K562 (cell line): ENCODE measurements at regions not wholly inside any gene's neighbourhood (a gene's known extent, or its start where the extent isn't known, plus 50 kb on each side); places are given as distances from the start of the nearest gene placed in this dataset.

Experiments used
- ATAC-seq: fragments of 200-7000 bp; cut with Tn5 transposase; 3 replicates; pipeline ENCODE4 v1.9.1; 2020; ENCODE audit warnings: moderate library complexity
- BruUV-seq: library from RNA; stranded (reverse); fragments of 400-500 nt; replicated peaks from 2 replicates; lab custom pipeline; 2021; lab: Mats Ljungman, UMichigan
- CTCF ChIA-PET: fragments of 300-600 bp; formaldehyde crosslinking; extraction: SDS; loops from one replicate; lab custom pipeline; 2021; ENCODE audit warnings: low intra/inter-chr PET ratio; lab: Yijun Ruan, JAX
- POLR2A ChIA-PET: fragments of 300-600, 350-650 bp; sonication (Branson Sonifier 250); formaldehyde crosslinking; extraction: SDS; loops from one replicate; lab custom pipeline; 2021; ENCODE audit warnings: antibody characterized with exemption, inconsistent platforms; lab: Yijun Ruan, JAX
- DNase-seq, 4 experiments: peaks; one replicate each; pipeline versions ENCODE4 v3.0.0 to v3.0.0-alpha.2; 2011 to 2018; ENCODE audit warnings: low spot score in 3 of 4, mixed read lengths in 3 of 4; ENCODE audit errors: extremely low read depth in 1 of 4
- FAIRE-seq: peaks from 2 replicates; lab custom pipeline; 2011; peaks lifted over from hg19 to GRCh38; lab: Jason Lieb, UNC
- H2AFZ ChIP-seq: 2 replicates; pipeline ENCODE4 v1.6.0; 2011; ENCODE audit warnings: low read depth, low read length, control low read depth, inconsistent platforms
- H3K27ac ChIP-seq: fragments of 200-600 bp; 3 replicates; pipeline ENCODE4 v1.8.0; 2011; ENCODE audit warnings: low read depth, mild to moderate bottlenecking, control low read depth, inconsistent platforms, low read length, moderate library complexity, mixed read lengths; ENCODE audit errors: extremely low read depth
- H3K27me3 ChIP-seq, 2 experiments: fragments of 300-600 bp in 1 of 2; 2 replicates in 1 of 2; 3 replicates in 1 of 2; pipeline versions ENCODE4 v1.6.0 to v1.8.0; 2011; ENCODE audit warnings: inconsistent platforms in 2 of 2, low read length in 2 of 2, mild to moderate bottlenecking in 1 of 2, mixed read lengths in 1 of 2, moderate library complexity in 1 of 2; ENCODE audit not compliant: control insufficient read depth in 2 of 2, insufficient read depth in 2 of 2
- H3K36me3 ChIP-seq: fragments of 300-600 bp; 3 replicates; pipeline ENCODE4 v1.8.0; 2011; ENCODE audit warnings: mild to moderate bottlenecking, low read length, inconsistent platforms; ENCODE audit not compliant: control insufficient read depth, insufficient read depth
- H3K4me1 ChIP-seq, 2 experiments: fragments of 200-600 bp in 1 of 2; replicated peaks in 1 of 2; 2 replicates in 1 of 2; 3 replicates in 1 of 2; pipeline versions ENCODE4 v1.5.1 to v1.8.0; 2011; ENCODE audit warnings: inconsistent platforms in 2 of 2, low read length in 2 of 2, mild to moderate bottlenecking in 1 of 2, mixed read lengths in 1 of 2, moderate library complexity in 1 of 2; ENCODE audit not compliant: control insufficient read depth in 2 of 2, insufficient read depth in 2 of 2
- H3K4me2 ChIP-seq: 2 replicates; pipeline ENCODE4 v1.6.1; 2011; ENCODE audit warnings: low read length, control low read depth, inconsistent platforms, mixed read lengths; ENCODE audit not compliant: insufficient read depth
- H3K4me3 ChIP-seq: fragments of 200-600 bp; sonication (generic), shearing (Covaris generic); 2 replicates; pipeline ENCODE4 v1.5.1; 2016; ENCODE audit warnings: control low read depth, inconsistent platforms
- H3K79me2 ChIP-seq: fragments of 200-600 bp; 3 replicates; pipeline ENCODE4 v1.8.0; 2011; ENCODE audit warnings: low read length, inconsistent platforms; ENCODE audit not compliant: control insufficient read depth, insufficient read depth
- H3K9ac ChIP-seq, 2 experiments: 2 replicates each; pipeline versions ENCODE4 v1.6.0 to v1.6.1; 2011; ENCODE audit warnings: low read depth in 2 of 2, low read length in 2 of 2, control low read depth in 1 of 2, inconsistent platforms in 1 of 2, mild to moderate bottlenecking in 1 of 2, mixed read lengths in 1 of 2; ENCODE audit not compliant: insufficient read depth in 1 of 2
- H3K9me1 ChIP-seq: one replicate; pipeline ENCODE4 v1.6.0; 2011; ENCODE audit warnings: inconsistent platforms, mild to moderate bottlenecking, low read length, moderate library complexity; ENCODE audit not compliant: control insufficient read depth, insufficient read depth
- H3K9me3 ChIP-seq: replicated peaks from 2 replicates; pipeline ENCODE4 v1.5.1; 2011; ENCODE audit warnings: low read depth, low read length, inconsistent platforms; ENCODE audit not compliant: control insufficient read depth, insufficient read depth
- H4K20me1 ChIP-seq: replicated peaks from 2 replicates; pipeline ENCODE4 v1.6.1; 2011; ENCODE audit warnings: low read length, inconsistent platforms, mixed read lengths; ENCODE audit not compliant: control insufficient read depth, insufficient read depth
- ETV5 ChIP-seq: sonication (generic); formaldehyde crosslinking; IDR thresholded peaks from 2 replicates; pipeline ENCODE4 v1.4.0; 2020; ENCODE audit warnings: low read depth, mild to moderate bottlenecking, missing genetic modification reagents
- PML ChIP-seq: IDR thresholded peaks from 2 replicates; pipeline ENCODE4 v1.6.1; 2012; ENCODE audit warnings: low read length, inconsistent platforms
- RB1 ChIP-seq: fragments of 450-650 bp; IDR thresholded peaks from 2 replicates; pipeline ENCODE4 v1.6.1; 2017; ENCODE audit warnings: low read depth, mild to moderate bottlenecking
- TEAD4 ChIP-seq, 2 experiments: sonication (generic) in 1 of 2; formaldehyde crosslinking in 1 of 2; IDR thresholded peaks; 2 replicates each; pipeline versions ENCODE4 v1.6.1 to v1.8.0; 2012 to 2022; ENCODE audit warnings: borderline replicate concordance in 1 of 2, inconsistent platforms in 1 of 2, low read length in 1 of 2, mild to moderate bottlenecking in 1 of 2, missing genetic modification reagents in 1 of 2
- TRIM28 ChIP-seq: fragments of 450-650 bp; IDR thresholded peaks from 2 replicates; pipeline ENCODE4 v1.6.1; 2017
- ZKSCAN8 ChIP-seq: fragments of 200-800 bp; sonication (Bioruptor generic); IDR thresholded peaks from 2 replicates; pipeline ENCODE4 v1.6.1; 2016; ENCODE audit warnings: missing genetic modification characterization, missing compliant biosample characterization
- ZNF384 ChIP-seq: IDR thresholded peaks from 2 replicates; pipeline ENCODE4 v1.6.1; 2012; ENCODE audit warnings: low read depth, low read length, improper control_type of control experiment
- ZNF57 ChIP-seq: fragments of 450-650 bp; formaldehyde crosslinking; IDR thresholded peaks from 2 replicates; pipeline ENCODE4 v1.4.0; 2020; ENCODE audit warnings: mild to moderate bottlenecking, moderate library complexity
- ZNF589 ChIP-seq: fragments of 200-800 bp; sonication (Bioruptor generic); IDR thresholded peaks from 2 replicates; pipeline ENCODE4 v1.6.1; 2016; ENCODE audit warnings: low read depth, missing genetic modification characterization, missing compliant biosample characterization
- WGBS: fragments of 100-300 bp; shearing (Covaris generic); methylation state at CpG from one replicate; pipeline ENCODE4 v1.1.6; 2016; ENCODE audit warnings: low coverage, mixed read lengths; ENCODE audit not compliant: insufficient coverage; ENCODE audit errors: missing lambda C conversion rate; 5-methylcytosine and 5-hydroxymethylcytosine counted together
- in situ Hi-C: fragments of 300-500 bp; cut with MboI; formaldehyde crosslinking; loops from 4 replicates; pipeline ENCODE4 v1.15.0; 2018; ENCODE audit warnings: inconsistent platforms, mixed read lengths
- intact Hi-C: fragments of 100-400 bp; cut with micrococcal nuclease; formaldehyde crosslinking; loops from 2 replicates; pipeline ENCODE4 v1.14.2; 2022
- TF ChIP-seq, protein P1 (sequence below): fragments of 450-650 bp; IDR thresholded peaks from 2 replicates; pipeline ENCODE4 v1.6.1; 2017; ENCODE audit warnings: mild to moderate bottlenecking, moderate library complexity
- TF ChIP-seq, protein P2 (sequence below): fragments of 250-450 bp; sonication (Bioruptor Pico); IDR thresholded peaks from 2 replicates; pipeline ENCODE4 v1.4.0; 2020; ENCODE audit warnings: mild to moderate bottlenecking, moderate library complexity
- TF ChIP-seq, protein P3 (sequence below): fragments of 450-650 bp; conservative IDR thresholded peaks from 2 replicates; pipeline ENCODE4 v1.6.1; 2016; ENCODE audit warnings: missing genetic modification characterization, low read depth, mild to moderate bottlenecking, missing compliant biosample characterization, moderate library complexity

DNA sequence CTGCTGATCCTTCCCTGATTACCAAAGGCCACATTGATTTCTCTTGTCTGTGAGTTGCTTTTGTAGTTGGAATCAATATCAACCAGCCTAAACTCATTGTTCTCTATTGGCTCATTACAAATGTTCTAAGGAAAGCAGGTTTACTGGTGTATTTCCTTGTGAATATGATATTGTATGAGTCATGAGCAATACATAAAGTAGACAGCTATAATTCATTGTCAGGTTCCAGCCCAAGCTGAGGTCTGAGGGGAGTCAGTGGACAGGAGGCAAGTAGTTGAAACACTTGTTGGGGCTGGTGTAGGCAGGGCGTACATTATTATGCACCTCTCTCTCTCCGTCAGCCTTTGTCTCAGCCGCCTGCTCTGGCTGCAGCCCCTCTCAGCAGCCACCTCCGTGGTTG, 451.7 kb downstream of the IPMK start:
- intact Hi-C loops (no loop called here), in situ Hi-C loops (no loop called here)
- H3K9ac ChIP-seq: no peak overlapping the region
- H3K4me3 ChIP-seq: no peak overlapping the region
- DNase-seq (no peak), FAIRE-seq (no peak), ATAC-seq (no peak)
- ChIA-PET POLR2A (no interaction called here), CTCF (no interaction called here)
- no peaks in the 10 kb centered on the region for H3K9me3 ChIP-seq
- H3K79me2 ChIP-seq: no peaks in the 10 kb centered on the region
- H3K27ac ChIP-seq: no peak overlapping the region
- no peak for TF ChIP-seq TRIM28
- TF ChIP-seq RB1: no peak
- no peak for TF ChIP-seq ZNF384
- TF ChIP-seq PML: no peak
- TF ChIP-seq, protein P1, sequence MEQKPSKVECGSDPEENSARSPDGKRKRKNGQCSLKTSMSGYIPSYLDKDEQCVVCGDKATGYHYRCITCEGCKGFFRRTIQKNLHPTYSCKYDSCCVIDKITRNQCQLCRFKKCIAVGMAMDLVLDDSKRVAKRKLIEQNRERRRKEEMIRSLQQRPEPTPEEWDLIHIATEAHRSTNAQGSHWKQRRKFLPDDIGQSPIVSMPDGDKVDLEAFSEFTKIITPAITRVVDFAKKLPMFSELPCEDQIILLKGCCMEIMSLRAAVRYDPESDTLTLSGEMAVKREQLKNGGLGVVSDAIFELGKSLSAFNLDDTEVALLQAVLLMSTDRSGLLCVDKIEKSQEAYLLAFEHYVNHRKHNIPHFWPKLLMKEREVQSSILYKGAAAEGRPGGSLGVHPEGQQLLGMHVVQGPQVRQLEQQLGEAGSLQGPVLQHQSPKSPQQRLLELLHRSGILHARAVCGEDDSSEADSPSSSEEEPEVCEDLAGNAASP: no peak
- no peaks in the 10 kb centered on the region for H4K20me1 ChIP-seq
- no peak overlapping the region for H2AFZ ChIP-seq
- no peaks in the 10 kb centered on the region for H3K4me1 ChIP-seq
- no peaks in the 10 kb centered on the region for H3K9me1 ChIP-seq
- H3K36me3 ChIP-seq: no peaks in the 10 kb centered on the region
- H3K27me3 ChIP-seq: no peaks in the 10 kb centered on the region
- H3K4me2 ChIP-seq: no peak overlapping the region
- 0% methylated on average over 4 of the region's 4 CpGs for WGBS
- BruUV-seq: no TSS peak

DNA sequence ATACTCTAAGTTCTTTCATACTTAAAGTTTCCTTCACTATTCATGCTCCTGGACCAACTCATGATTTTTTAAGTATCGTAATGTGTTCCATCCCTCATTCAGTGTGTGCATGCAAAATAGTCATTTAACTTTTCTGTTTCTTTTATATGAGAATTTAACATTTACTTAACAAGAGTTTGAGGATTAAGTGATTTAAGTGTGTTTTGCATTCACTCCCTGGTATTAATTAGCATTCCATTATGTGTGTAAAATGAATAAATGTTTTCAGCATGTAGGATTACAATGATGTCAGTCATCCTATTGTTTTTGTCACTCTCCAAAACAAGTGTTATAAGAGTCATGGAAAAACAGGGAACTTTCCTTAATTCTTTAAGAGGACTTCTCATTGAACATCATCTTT, 457.7 kb downstream of the IPMK start:
- H2AFZ ChIP-seq: no peak overlapping the region
- no peaks in the 10 kb centered on the region for H3K36me3 ChIP-seq
- in situ Hi-C loops: no loop called here
- ATAC-seq: no peak
- intact Hi-C loops: no loop called here
- no peaks in the 10 kb centered on the region for H3K9me3 ChIP-seq
- no peak for FAIRE-seq
- no peak overlapping the region for H3K9ac ChIP-seq
- H3K27me3 ChIP-seq: no peaks in the 10 kb centered on the region
- no TSS peak for BruUV-seq
- no peak for DNase-seq
- no peak overlapping the region for H3K27ac ChIP-seq
- no peak overlapping the region for H3K4me3 ChIP-seq
- no peaks in the 10 kb centered on the region for H3K79me2 ChIP-seq
- ChIA-PET POLR2A (no interaction called here), CTCF (no interaction called here)
- H4K20me1 ChIP-seq: no peaks in the 10 kb centered on the region
- H3K9me1 ChIP-seq: no peaks in the 10 kb centered on the region
- H3K4me1 ChIP-seq: no peaks in the 10 kb centered on the region
- 5% methylated on average over 1 of the region's 1 CpG for WGBS
- H3K4me2 ChIP-seq: no peak overlapping the region
- no peak for TF ChIP-seq TEAD4 (IDR thresholded peaks at IDR 0.05; ENCODE audit: low read length)
- TF ChIP-seq TEAD4 (CRISPR knock-in tag; IDR thresholded peaks at IDR 0.05; ENCODE audit: borderline replicate concordance): no peak
- TF ChIP-seq, protein P2, sequence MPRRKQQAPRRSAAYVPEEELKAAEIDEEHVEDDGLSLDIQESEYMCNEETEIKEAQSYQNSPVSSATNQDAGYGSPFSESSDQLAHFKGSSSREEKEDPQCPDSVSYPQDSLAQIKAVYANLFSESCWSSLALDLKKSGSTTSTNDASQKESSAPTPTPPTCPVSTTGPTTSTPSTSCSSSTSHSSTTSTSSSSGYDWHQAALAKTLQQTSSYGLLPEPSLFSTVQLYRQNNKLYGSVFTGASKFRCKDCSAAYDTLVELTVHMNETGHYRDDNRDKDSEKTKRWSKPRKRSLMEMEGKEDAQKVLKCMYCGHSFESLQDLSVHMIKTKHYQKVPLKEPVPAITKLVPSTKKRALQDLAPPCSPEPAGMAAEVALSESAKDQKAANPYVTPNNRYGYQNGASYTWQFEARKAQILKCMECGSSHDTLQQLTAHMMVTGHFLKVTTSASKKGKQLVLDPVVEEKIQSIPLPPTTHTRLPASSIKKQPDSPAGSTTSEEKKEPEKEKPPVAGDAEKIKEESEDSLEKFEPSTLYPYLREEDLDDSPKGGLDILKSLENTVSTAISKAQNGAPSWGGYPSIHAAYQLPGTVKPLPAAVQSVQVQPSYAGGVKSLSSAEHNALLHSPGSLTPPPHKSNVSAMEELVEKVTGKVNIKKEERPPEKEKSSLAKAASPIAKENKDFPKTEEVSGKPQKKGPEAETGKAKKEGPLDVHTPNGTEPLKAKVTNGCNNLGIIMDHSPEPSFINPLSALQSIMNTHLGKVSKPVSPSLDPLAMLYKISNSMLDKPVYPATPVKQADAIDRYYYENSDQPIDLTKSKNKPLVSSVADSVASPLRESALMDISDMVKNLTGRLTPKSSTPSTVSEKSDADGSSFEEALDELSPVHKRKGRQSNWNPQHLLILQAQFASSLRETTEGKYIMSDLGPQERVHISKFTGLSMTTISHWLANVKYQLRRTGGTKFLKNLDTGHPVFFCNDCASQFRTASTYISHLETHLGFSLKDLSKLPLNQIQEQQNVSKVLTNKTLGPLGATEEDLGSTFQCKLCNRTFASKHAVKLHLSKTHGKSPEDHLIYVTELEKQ (CRISPR knock-in tag): no peak
- TF ChIP-seq ZNF589 (CRISPR knock-in tag): no peak
- no peak for TF ChIP-seq ZNF57 (CRISPR knock-in tag)
- no peak for TF ChIP-seq ZKSCAN8
- TF ChIP-seq, protein P3, sequence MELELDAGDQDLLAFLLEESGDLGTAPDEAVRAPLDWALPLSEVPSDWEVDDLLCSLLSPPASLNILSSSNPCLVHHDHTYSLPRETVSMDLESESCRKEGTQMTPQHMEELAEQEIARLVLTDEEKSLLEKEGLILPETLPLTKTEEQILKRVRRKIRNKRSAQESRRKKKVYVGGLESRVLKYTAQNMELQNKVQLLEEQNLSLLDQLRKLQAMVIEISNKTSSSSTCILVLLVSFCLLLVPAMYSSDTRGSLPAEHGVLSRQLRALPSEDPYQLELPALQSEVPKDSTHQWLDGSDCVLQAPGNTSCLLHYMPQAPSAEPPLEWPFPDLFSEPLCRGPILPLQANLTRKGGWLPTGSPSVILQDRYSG (tag): no peak
- TF ChIP-seq ETV5 (CRISPR knock-in tag): no peak
